HCT116 (cell line): ENCODE measurements at regions not wholly inside any gene's neighbourhood (a gene's known extent, or its start where the extent isn't known, plus 50 kb on each side); places are given as distances from the start of the nearest gene placed in this dataset.

ENCODE experiments used
- ATAC-seq: fragments of 200-7000 bp; cut with Tn5 transposase; 2 replicates; pipeline ENCODE4 v1.9.1; 2020; ENCODE audit warnings: mild to moderate bottlenecking, moderate library complexity
- BruUV-seq: library from RNA; stranded (reverse); fragments of 400-500 nt; replicated peaks from 2 replicates; lab custom pipeline; 2021; lab: Mats Ljungman, UMichigan
- CTCF ChIA-PET: fragments of 300-600 bp; sonication (Branson Sonifier 250); formaldehyde crosslinking; loops from one replicate; lab custom pipeline; 2021; ENCODE audit warnings: antibody characterized with exemption; lab: Charles Lee
- POLR2A ChIA-PET: fragments of 300-600, 350-600 bp; sonication (Branson Sonifier 250); formaldehyde crosslinking; loops from one replicate; lab custom pipeline; 2021; ENCODE audit warnings: antibody characterized with exemption; lab: Charles Lee
- RAD21 ChIA-PET, 2 experiments: fragments of 300-600 bp; sonication (Branson Sonifier 250); formaldehyde crosslinking; loops; one replicate each; lab custom pipeline; 2023; ENCODE audit warnings: low total read pairs in 2 of 2; ENCODE audit not compliant: uncharacterized antibody in 2 of 2, unreplicated experiment in 2 of 2, low non-redundant PET in 1 of 2; lab: Charles Lee
- DNase-seq: peaks from one replicate; pipeline ENCODE4 v3.0.0-alpha.2; 2010; ENCODE audit warnings: low read depth, low spot score
- H2AFZ ChIP-seq: fragments of 200-600 bp; shearing (Covaris generic), sonication (generic); 2 replicates; pipeline ENCODE4 v1.6.1; 2017; ENCODE audit warnings: low read depth, mixed run types, mixed read lengths, antibody characterized with exemption, low read length; ENCODE audit not compliant: poor library complexity, severe bottlenecking
- H3K27ac ChIP-seq: 2 replicates; pipeline ENCODE4 v1.5.1; 2012; ENCODE audit warnings: low read depth, low read length
- H3K27me3 ChIP-seq: fragments of 200-600 bp; sonication (generic); 2 replicates; pipeline ENCODE4 v1.6.1; 2016; ENCODE audit warnings: mixed run types, low read length, mixed read lengths; ENCODE audit not compliant: insufficient read depth
- H3K36me3 ChIP-seq, 2 experiments: fragments of 200-500 bp in 1 of 2; fragments of 200-600 bp in 1 of 2; sonication (Bioruptor generic) in 1 of 2; sonication (generic) in 1 of 2; 2 replicates each; pipeline versions ENCODE4 v1.5.1 to v1.6.1; 2014 to 2016; ENCODE audit warnings: low read length in 2 of 2, inconsistent platforms in 1 of 2, mixed read lengths in 1 of 2, mixed run types in 1 of 2; ENCODE audit not compliant: insufficient read depth in 2 of 2, control insufficient read depth in 1 of 2
- H3K4me1 ChIP-seq, 2 experiments: fragments of 200-600 bp in 1 of 2; sonication (generic) in 1 of 2; 2 replicates each; pipeline versions ENCODE4 v1.5.1 to v1.6.1; 2012 to 2017; ENCODE audit warnings: low read length in 2 of 2, inconsistent platforms in 1 of 2, mild to moderate bottlenecking in 1 of 2, mixed read lengths in 1 of 2, mixed run types in 1 of 2, moderate library complexity in 1 of 2; ENCODE audit not compliant: insufficient read depth in 2 of 2, control insufficient read depth in 1 of 2
- H3K4me2 ChIP-seq: fragments of 200-600 bp; sonication (generic); 2 replicates; pipeline ENCODE4 v1.6.1; 2017; ENCODE audit warnings: mixed run types, low read length, mixed read lengths
- H3K4me3 ChIP-seq, 2 experiments: fragments of 200-600 bp in 1 of 2; sonication (generic) in 1 of 2; replicated peaks in 1 of 2; 2 replicates each; pipeline ENCODE4 v1.5.1; 2011 to 2016; ENCODE audit warnings: low read length in 2 of 2, control low read depth in 1 of 2, low read depth in 1 of 2, mild to moderate bottlenecking in 1 of 2, mixed read lengths in 1 of 2, mixed run types in 1 of 2
- H3K79me2 ChIP-seq: fragments of 200-600 bp; sonication (generic); 2 replicates; pipeline ENCODE4 v1.6.1; 2017; ENCODE audit warnings: mild to moderate bottlenecking, mixed run types, low read length, moderate library complexity, mixed read lengths; ENCODE audit not compliant: insufficient read depth
- H3K9ac ChIP-seq: fragments of 200-600 bp; sonication (generic); 2 replicates; pipeline ENCODE4 v1.6.1; 2016; ENCODE audit warnings: low read length, mixed read lengths
- H3K9me2 ChIP-seq: fragments of 200-600 bp; sonication (generic), shearing (Covaris generic); 2 replicates; pipeline ENCODE4 v1.6.1; 2017; ENCODE audit warnings: mixed run types, mild to moderate bottlenecking, moderate library complexity; ENCODE audit not compliant: insufficient read depth
- H3K9me3 ChIP-seq, 2 experiments: fragments of 200-500 bp in 1 of 2; fragments of 200-600 bp in 1 of 2; sonication (Bioruptor generic) in 1 of 2; sonication (generic) in 1 of 2; 2 replicates each; pipeline ENCODE4 v1.6.1; 2014 to 2017; ENCODE audit warnings: low read length in 2 of 2, mixed read lengths in 2 of 2, inconsistent platforms in 1 of 2, low read depth in 1 of 2, mild to moderate bottlenecking in 1 of 2, mixed run types in 1 of 2, moderate library complexity in 1 of 2; ENCODE audit not compliant: control insufficient read depth in 1 of 2, insufficient read depth in 1 of 2
- H4K20me1 ChIP-seq: fragments of 200-600 bp; sonication (generic), shearing (Covaris generic); 2 replicates; pipeline ENCODE4 v1.6.1; 2017; ENCODE audit warnings: mixed run types, mild to moderate bottlenecking, moderate library complexity; ENCODE audit not compliant: insufficient read depth
- CBX3 ChIP-seq: IDR thresholded peaks from 2 replicates; pipeline ENCODE4 v1.6.1; 2012; ENCODE audit warnings: low read depth
- EZH2phosphoT487 ChIP-seq: fragments of 200-600 bp; IDR thresholded peaks from 2 replicates; pipeline ENCODE4 v1.6.1; 2018; ENCODE audit warnings: antibody characterized with exemption, borderline replicate concordance
- REST ChIP-seq: IDR thresholded peaks from 2 replicates; pipeline ENCODE4 v1.6.1; 2012; ENCODE audit warnings: low read depth
- YY1 ChIP-seq: IDR thresholded peaks from 2 replicates; pipeline ENCODE4 v1.6.1; 2011; ENCODE audit warnings: low read length, low read depth, moderate library complexity, mild to moderate bottlenecking; ENCODE audit not compliant: insufficient replicate concordance; ENCODE audit errors: extremely low read depth
- ZFX ChIP-seq: fragments of 450-650 bp; IDR thresholded peaks from 2 replicates; pipeline ENCODE4 v1.6.1; 2017
- intact Hi-C: fragments of 100-400 bp; cut with micrococcal nuclease; formaldehyde crosslinking; loops from 2 replicates; pipeline ENCODE4 v1.10.0; 2022

- Histone ChIP-seq H3K4me2 (no peak overlapping the region), H3K4me1 (peaks cover 5 to 12% of the 10 kb centered on the region in 2 experiments), H3K27me3 (peaks cover 52% of the 10 kb centered on the region), H4K20me1 (no peaks in the 10 kb centered on the region), H3K9me2 (no peaks in the 10 kb centered on the region), H3K9me3 (no peaks in the 10 kb centered on the region), H3K9ac (no peak overlapping the region), H3K4me3 (no peak overlapping the region)
- no TSS peak for BruUV-seq
- RAD21 ChIA-PET, result no interaction called here
- intact Hi-C loops, result no loop called here
- POLR2A ChIA-PET, result no interaction called here
- no peak for DNase-seq
- CTCF ChIA-PET, result no interaction called here
- TF ChIP-seq EZH2phosphoT487 (no peak), YY1 (no peak), REST (no peak), CBX3 (no peak), ZFX (no peak)
- TF ChIP-seq, all 23 proteins: peak for 0
- Histone ChIP-seq H3K79me2 (no peaks in the 10 kb centered on the region), H3K36me3 (no peaks in the 10 kb centered on the region), H3K27ac (no peak overlapping the region), H2AFZ (no peak overlapping the region)
- no peak for ATAC-seq
Observed at GRCh38 chr2:19796035-19796695, 105.6 kb downstream of the TTC32 start.
